ENCODE measurements at regions not wholly inside any gene's neighbourhood (a gene's known extent, or its start where the extent isn't known, plus 50 kb on each side); places are given as distances from the start of the nearest gene placed in this dataset.

DNA sequence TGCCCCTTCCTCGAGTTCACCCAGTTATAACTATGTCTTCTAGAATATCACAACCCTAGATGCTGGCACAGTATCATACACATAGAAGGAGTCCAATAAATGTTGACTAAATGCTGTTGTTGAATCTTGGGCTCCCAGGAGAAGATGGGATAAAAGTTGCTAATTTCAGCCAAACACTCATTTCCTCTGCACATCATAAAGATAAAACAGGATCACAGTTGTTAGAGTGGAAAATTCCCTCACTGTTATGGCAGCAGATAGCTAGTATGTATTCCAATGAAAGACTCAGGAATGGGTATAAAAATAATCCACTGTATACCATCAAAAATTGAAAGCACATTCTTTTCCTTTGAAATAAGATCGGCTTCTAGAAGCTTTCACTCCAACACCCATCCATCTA, 294.9 kb upstream of the TSHZ2 start:
- Histone ChIP-seq H3K27me3 (replicated peaks; ENCODE audit: insufficient read depth, low read length) (no peaks in the 10 kb centered on the region), H3K9me3 (replicated peaks; ENCODE audit: insufficient read depth, low read length) (no peaks in the 10 kb centered on the region), H2AFZ (ENCODE audit: low read length) (no peak overlapping the region), H4K20me1 (ENCODE audit: insufficient read depth, low read length) (no peaks in the 10 kb centered on the region), H3K27ac (ENCODE audit: low read length) (no peak overlapping the region), H3K4me2 (ENCODE audit: low read depth, low read length) (no peak overlapping the region), H3K9ac (ENCODE audit: low read length) (no peak overlapping the region), H3F3A (ENCODE audit: insufficient read depth, low read length) (no peaks in the 10 kb centered on the region), H3K79me2 (ENCODE audit: low read length) (no peaks in the 10 kb centered on the region), H3K9me2 (replicated peaks; ENCODE audit: insufficient read depth, low read length) (no peaks in the 10 kb centered on the region), H3K4me3 (ENCODE audit: low read length) (no peak overlapping the region), H3K4me1 (ENCODE audit: low read length) (no peaks in the 10 kb centered on the region), H3K36me3 (replicated peaks; ENCODE audit: insufficient read depth, low read length) (no peaks in the 10 kb centered on the region)
- TF ChIP-seq EZH2phosphoT487 (IDR thresholded peaks at IDR 0.05; ENCODE audit: low read length) (no peak), EZH2 (optimal IDR thresholded peaks at IDR 0.05; ENCODE audit: low read depth, low read length) (no peak)
- TF ChIP-seq, protein P1, sequence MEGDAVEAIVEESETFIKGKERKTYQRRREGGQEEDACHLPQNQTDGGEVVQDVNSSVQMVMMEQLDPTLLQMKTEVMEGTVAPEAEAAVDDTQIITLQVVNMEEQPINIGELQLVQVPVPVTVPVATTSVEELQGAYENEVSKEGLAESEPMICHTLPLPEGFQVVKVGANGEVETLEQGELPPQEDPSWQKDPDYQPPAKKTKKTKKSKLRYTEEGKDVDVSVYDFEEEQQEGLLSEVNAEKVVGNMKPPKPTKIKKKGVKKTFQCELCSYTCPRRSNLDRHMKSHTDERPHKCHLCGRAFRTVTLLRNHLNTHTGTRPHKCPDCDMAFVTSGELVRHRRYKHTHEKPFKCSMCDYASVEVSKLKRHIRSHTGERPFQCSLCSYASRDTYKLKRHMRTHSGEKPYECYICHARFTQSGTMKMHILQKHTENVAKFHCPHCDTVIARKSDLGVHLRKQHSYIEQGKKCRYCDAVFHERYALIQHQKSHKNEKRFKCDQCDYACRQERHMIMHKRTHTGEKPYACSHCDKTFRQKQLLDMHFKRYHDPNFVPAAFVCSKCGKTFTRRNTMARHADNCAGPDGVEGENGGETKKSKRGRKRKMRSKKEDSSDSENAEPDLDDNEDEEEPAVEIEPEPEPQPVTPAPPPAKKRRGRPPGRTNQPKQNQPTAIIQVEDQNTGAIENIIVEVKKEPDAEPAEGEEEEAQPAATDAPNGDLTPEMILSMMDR (IDR thresholded peaks at IDR 0.05; ENCODE audit: low read length) = no peak
- no peak for DNase-seq

DNA sequence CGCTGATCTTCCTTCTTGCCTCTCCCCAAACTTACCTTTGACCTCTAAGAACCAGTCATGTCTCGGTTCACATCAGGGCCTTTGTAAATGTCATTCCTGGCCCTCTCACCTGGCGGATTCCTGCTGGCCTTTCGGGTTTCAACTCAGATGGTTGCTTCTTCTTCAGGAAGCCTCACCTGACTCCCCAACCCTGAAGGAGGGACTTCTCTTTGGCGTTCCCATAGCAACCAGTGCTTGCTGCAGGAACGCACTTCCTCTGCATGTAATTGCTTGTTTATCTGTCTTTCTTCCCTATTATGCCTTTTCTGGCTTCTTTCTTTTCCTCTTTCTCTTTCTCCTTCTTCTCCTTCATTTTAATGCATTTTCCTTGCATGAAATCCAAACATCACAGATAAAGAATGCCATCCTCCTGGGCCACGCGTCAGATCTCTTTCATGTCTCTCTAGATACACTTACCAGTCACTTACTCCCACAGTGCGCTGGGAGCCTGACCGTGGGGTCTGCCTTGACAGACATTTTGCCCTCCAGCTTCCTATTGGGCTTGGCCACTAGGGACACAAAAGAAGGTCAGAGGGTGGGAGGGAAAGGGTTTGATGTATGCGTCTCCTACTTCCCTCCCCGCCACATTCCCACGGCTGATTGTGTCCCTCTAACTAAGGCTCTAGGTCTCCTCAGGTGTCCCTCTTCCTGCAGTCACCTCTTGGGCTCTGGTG, 295.7 kb upstream of the TSHZ2 start:
- Histone ChIP-seq H3K4me2 (ENCODE audit: low read depth, low read length) (no peak overlapping the region), H3K36me3 (replicated peaks; ENCODE audit: insufficient read depth, low read length) (no peaks in the 10 kb centered on the region), H3K79me2 (ENCODE audit: low read length) (no peaks in the 10 kb centered on the region), H3F3A (ENCODE audit: insufficient read depth, low read length) (no peaks in the 10 kb centered on the region), H3K27me3 (replicated peaks; ENCODE audit: insufficient read depth, low read length) (no peaks in the 10 kb centered on the region), H3K4me3 (ENCODE audit: low read length) (no peak overlapping the region), H3K9ac (ENCODE audit: low read length) (no peak overlapping the region), H3K9me3 (replicated peaks; ENCODE audit: insufficient read depth, low read length) (no peaks in the 10 kb centered on the region), H3K27ac (ENCODE audit: low read length) (no peak overlapping the region), H3K9me2 (replicated peaks; ENCODE audit: insufficient read depth, low read length) (no peaks in the 10 kb centered on the region), H2AFZ (ENCODE audit: low read length) (no peak overlapping the region), H3K4me1 (ENCODE audit: low read length) (no peaks in the 10 kb centered on the region), H4K20me1 (ENCODE audit: insufficient read depth, low read length) (no peaks in the 10 kb centered on the region)
- no peak for TF ChIP-seq EZH2 (optimal IDR thresholded peaks at IDR 0.05; ENCODE audit: low read depth, low read length)
- TF ChIP-seq, protein P1 (IDR thresholded peaks at IDR 0.05; ENCODE audit: low read length) = no peak
- no peak for TF ChIP-seq EZH2phosphoT487 (IDR thresholded peaks at IDR 0.05; ENCODE audit: low read length)
- DNase-seq = no peak

DNA sequence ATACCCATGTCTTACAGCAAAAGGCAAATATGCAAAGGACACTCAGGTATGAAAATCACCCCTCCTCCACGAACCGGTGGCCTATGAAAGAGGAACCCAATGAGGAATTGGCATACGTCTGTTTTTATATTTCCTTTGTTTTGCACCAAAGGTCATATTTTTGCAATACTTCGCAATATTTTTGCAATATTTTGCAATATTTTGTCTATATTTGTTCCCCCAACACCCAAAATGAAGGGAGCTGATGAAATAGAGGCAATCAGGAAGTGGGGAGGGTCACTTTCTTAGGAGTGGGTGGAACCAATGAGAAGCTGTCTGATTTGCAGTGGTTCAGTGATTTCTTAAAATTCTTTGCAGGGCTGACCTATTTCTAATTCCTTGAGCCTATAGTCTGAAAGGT, 296.8 kb upstream of the TSHZ2 start:
- no peaks in the 10 kb centered on the region for H3K9me3 ChIP-seq (replicated peaks; ENCODE audit: insufficient read depth, low read length)
- no peak overlapping the region for H2AFZ ChIP-seq (ENCODE audit: low read length)
- H4K20me1 ChIP-seq (ENCODE audit: insufficient read depth, low read length) = no peaks in the 10 kb centered on the region
- no peaks in the 10 kb centered on the region for H3F3A ChIP-seq (ENCODE audit: insufficient read depth, low read length)
- H3K36me3 ChIP-seq (replicated peaks; ENCODE audit: insufficient read depth, low read length) = no peaks in the 10 kb centered on the region
- H3K4me3 ChIP-seq (ENCODE audit: low read length) = no peak overlapping the region
- H3K4me1 ChIP-seq (ENCODE audit: low read length) = no peaks in the 10 kb centered on the region
- no peaks in the 10 kb centered on the region for H3K79me2 ChIP-seq (ENCODE audit: low read length)
- TF ChIP-seq, protein P1 (IDR thresholded peaks at IDR 0.05; ENCODE audit: low read length) = no peak
- TF ChIP-seq EZH2phosphoT487 (IDR thresholded peaks at IDR 0.05; ENCODE audit: low read length) = no peak
- no peak for TF ChIP-seq EZH2 (optimal IDR thresholded peaks at IDR 0.05; ENCODE audit: low read depth, low read length)
- no peak overlapping the region for H3K27ac ChIP-seq (ENCODE audit: low read length)
- no peak overlapping the region for H3K4me2 ChIP-seq (ENCODE audit: low read depth, low read length)
- H3K9ac ChIP-seq (ENCODE audit: low read length) = no peak overlapping the region
- no peak for DNase-seq
- no peaks in the 10 kb centered on the region for H3K9me2 ChIP-seq (replicated peaks; ENCODE audit: insufficient read depth, low read length)
- H3K27me3 ChIP-seq (replicated peaks; ENCODE audit: insufficient read depth, low read length) = no peaks in the 10 kb centered on the region

Measured in MM.1S (cell line).